A673 (cell line): ENCODE measurements at regions not wholly inside any gene's neighbourhood (a gene's known extent, or its start where the extent isn't known, plus 50 kb on each side); places are given as distances from the start of the nearest gene placed in this dataset.
"Not testable (repeated sequence)": the region's sequence is repeated elsewhere in the genome, so short reads cannot be mapped to it uniquely, and the experiment has no call there.

Source experiments
- BruUV-seq: library from RNA; stranded (reverse); fragments of 400-500 nt; replicated peaks from 2 replicates; lab custom pipeline; 2021; lab: Mats Ljungman, UMichigan
- CTCF ChIA-PET: fragments of 300-600 bp; sonication (Branson Sonifier 250); formaldehyde crosslinking; loops from one replicate; lab custom pipeline; 2022; ENCODE audit warnings: antibody characterized with exemption; lab: Charles Lee
- POLR2A ChIA-PET: fragments of 300-600 bp; sonication (Branson Sonifier 250); formaldehyde crosslinking; loops from one replicate; lab custom pipeline; 2022; ENCODE audit warnings: antibody characterized with exemption; ENCODE audit not compliant: low non-redundant PET; lab: Charles Lee
- DNase-seq: peaks from one replicate; pipeline ENCODE4 v3.0.0-alpha.2; 2015; ENCODE audit warnings: low spot score
- H3K27ac ChIP-seq: fragments of 200-600 bp; sonication (generic); 2 replicates; pipeline ENCODE4 v1.5.1; 2016; ENCODE audit warnings: mixed run types, low read depth, mild to moderate bottlenecking, mixed read lengths, antibody characterized with exemption, low read length; ENCODE audit not compliant: poor library complexity, severe bottlenecking
- H3K27me3 ChIP-seq: fragments of 200-600 bp; sonication (generic); replicated peaks from 2 replicates; pipeline ENCODE4 v1.6.1; 2017; ENCODE audit warnings: mixed run types, low read depth, mild to moderate bottlenecking, mixed read lengths, antibody characterized with exemption, low read length; ENCODE audit not compliant: insufficient read depth, poor library complexity
- H3K36me3 ChIP-seq: fragments of 200-600 bp; sonication (generic); 2 replicates; pipeline ENCODE4 v1.6.1; 2016; ENCODE audit warnings: mixed run types, mild to moderate bottlenecking, mixed read lengths, antibody characterized with exemption, low read length; ENCODE audit not compliant: insufficient read depth, poor library complexity, severe bottlenecking
- H3K4me1 ChIP-seq: fragments of 200-600 bp; sonication (generic); 2 replicates; pipeline ENCODE4 v1.6.1; 2017; ENCODE audit warnings: mixed run types, mild to moderate bottlenecking, mixed read lengths, antibody characterized with exemption, low read length; ENCODE audit not compliant: insufficient read depth, poor library complexity, severe bottlenecking
- H3K4me3 ChIP-seq: fragments of 200-600 bp; sonication (generic); 2 replicates; pipeline ENCODE4 v1.5.1; 2016; ENCODE audit warnings: low read depth, mixed run types, mild to moderate bottlenecking, mixed read lengths, low read length; ENCODE audit not compliant: poor library complexity, severe bottlenecking
- H3K9me3 ChIP-seq: fragments of 200-600 bp; sonication (generic); 2 replicates; pipeline ENCODE4 v1.6.1; 2016; ENCODE audit warnings: mixed run types, low read depth, mild to moderate bottlenecking, mixed read lengths, antibody characterized with exemption, low read length; ENCODE audit not compliant: poor library complexity, severe bottlenecking
- EZH2 ChIP-seq: fragments of 200-600 bp; sonication (generic); IDR thresholded peaks from 2 replicates; pipeline ENCODE4 v1.6.1; 2017; ENCODE audit warnings: borderline replicate concordance, low read depth, mild to moderate bottlenecking, mixed read lengths, antibody characterized with exemption, low read length; ENCODE audit not compliant: poor library complexity, severe bottlenecking
- intact Hi-C: fragments of 100-400 bp; cut with micrococcal nuclease; formaldehyde crosslinking; loops from one replicate; pipeline ENCODE4 v1.10.0; 2022; ENCODE audit not compliant: unreplicated experiment
- TF ChIP-seq, protein P1 (sequence below): fragments of 300-800, 200-600 bp; sonication (generic); conservative IDR thresholded peaks from 2 replicates; pipeline ENCODE4 v1.5.1; 2017; ENCODE audit warnings: low read depth, mild to moderate bottlenecking, antibody characterized with exemption, low read length, moderate library complexity, mixed read lengths

GRCh38 chr20:11502671-11503070, 415.0 kb upstream of the BTBD3 start:
- no peaks in the 10 kb centered on the region for H3K9me3 ChIP-seq
- H3K27ac ChIP-seq, result no peak overlapping the region
- ChIA-PET CTCF (no interaction called here), POLR2A (no interaction called here)
- no peak overlapping the region for H3K4me3 ChIP-seq
- no peaks in the 10 kb centered on the region for H3K36me3 ChIP-seq
- H3K4me1 ChIP-seq, result no peaks in the 10 kb centered on the region
- no peaks in the 10 kb centered on the region for H3K27me3 ChIP-seq
- BruUV-seq, result no TSS peak
- no peak for DNase-seq
- TF ChIP-seq, protein P1, sequence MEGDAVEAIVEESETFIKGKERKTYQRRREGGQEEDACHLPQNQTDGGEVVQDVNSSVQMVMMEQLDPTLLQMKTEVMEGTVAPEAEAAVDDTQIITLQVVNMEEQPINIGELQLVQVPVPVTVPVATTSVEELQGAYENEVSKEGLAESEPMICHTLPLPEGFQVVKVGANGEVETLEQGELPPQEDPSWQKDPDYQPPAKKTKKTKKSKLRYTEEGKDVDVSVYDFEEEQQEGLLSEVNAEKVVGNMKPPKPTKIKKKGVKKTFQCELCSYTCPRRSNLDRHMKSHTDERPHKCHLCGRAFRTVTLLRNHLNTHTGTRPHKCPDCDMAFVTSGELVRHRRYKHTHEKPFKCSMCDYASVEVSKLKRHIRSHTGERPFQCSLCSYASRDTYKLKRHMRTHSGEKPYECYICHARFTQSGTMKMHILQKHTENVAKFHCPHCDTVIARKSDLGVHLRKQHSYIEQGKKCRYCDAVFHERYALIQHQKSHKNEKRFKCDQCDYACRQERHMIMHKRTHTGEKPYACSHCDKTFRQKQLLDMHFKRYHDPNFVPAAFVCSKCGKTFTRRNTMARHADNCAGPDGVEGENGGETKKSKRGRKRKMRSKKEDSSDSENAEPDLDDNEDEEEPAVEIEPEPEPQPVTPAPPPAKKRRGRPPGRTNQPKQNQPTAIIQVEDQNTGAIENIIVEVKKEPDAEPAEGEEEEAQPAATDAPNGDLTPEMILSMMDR, result no peak
- TF ChIP-seq EZH2, result no peak
- intact Hi-C loops, result no loop called here

GRCh38 chr20:11509776-11510175, 407.9 kb upstream of the BTBD3 start:
- intact Hi-C loops, result no loop called here
- TF ChIP-seq, protein P1, result no peak
- TF ChIP-seq EZH2, result no peak
- no peaks in the 10 kb centered on the region for H3K9me3 ChIP-seq
- no peaks in the 10 kb centered on the region for H3K36me3 ChIP-seq
- DNase-seq, result no peak
- H3K27ac ChIP-seq, result no peak overlapping the region
- no peak overlapping the region for H3K4me3 ChIP-seq
- no TSS peak for BruUV-seq
- no peaks in the 10 kb centered on the region for H3K27me3 ChIP-seq
- H3K4me1 ChIP-seq, result no peaks in the 10 kb centered on the region
- ChIA-PET CTCF (no interaction called here), POLR2A (no interaction called here)

DNA sequence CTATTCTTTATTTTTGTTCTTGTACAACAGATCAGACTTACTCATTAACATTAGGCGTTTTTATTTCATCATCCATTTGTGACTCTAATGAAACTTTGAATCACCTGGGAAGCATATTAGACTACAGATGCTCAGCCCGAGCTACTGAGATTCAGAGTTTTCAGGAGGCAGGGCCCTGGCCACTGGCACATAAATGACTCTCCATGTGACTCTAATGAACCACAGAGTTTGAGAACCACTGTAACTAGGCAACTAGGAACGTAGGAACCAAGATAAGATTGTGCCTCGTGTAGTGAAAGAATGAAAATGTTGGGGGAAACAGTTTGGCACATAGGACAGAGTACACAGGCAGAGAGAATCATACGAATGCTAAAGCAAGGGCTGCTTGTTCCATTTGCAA, 405.9 kb upstream of the BTBD3 start:
- H3K36me3 ChIP-seq, result no peaks in the 10 kb centered on the region
- no peaks in the 10 kb centered on the region for H3K4me1 ChIP-seq
- TF ChIP-seq, protein P1, result no peak
- no peak for TF ChIP-seq EZH2
- DNase-seq, result no peak
- no peak overlapping the region for H3K27ac ChIP-seq
- BruUV-seq, result no TSS peak
- no peaks in the 10 kb centered on the region for H3K27me3 ChIP-seq
- H3K4me3 ChIP-seq, result no peak overlapping the region
- intact Hi-C loops, result no loop called here
- ChIA-PET CTCF (no interaction called here), POLR2A (no interaction called here)
- no peaks in the 10 kb centered on the region for H3K9me3 ChIP-seq

- H3K4me3 ChIP-seq, POLR2A ChIA-PET, H3K27me3 ChIP-seq, DNase-seq, H3K27ac ChIP-seq, CTCF ChIA-PET, H3K36me3 ChIP-seq, H3K4me1 ChIP-seq, BruUV-seq, intact Hi-C loops, H3K9me3 ChIP-seq: not testable (repeated sequence)
Measured at GRCh38 chr20:11513241-11513745, 404.4 kb upstream of the BTBD3 start.
